OCI-LY1 (cell line): ENCODE measurements at regions not wholly inside any gene's neighbourhood (a gene's known extent, or its start where the extent isn't known, plus 50 kb on each side); places are given as distances from the start of the nearest gene placed in this dataset.

Source experiments
- H2AFZ ChIP-seq: fragments of 200-600 bp; sonication (generic), shearing (Covaris generic); 2 replicates; pipeline ENCODE4 v1.6.0; 2014; ENCODE audit warnings: antibody characterized with exemption, mild to moderate bottlenecking, low read length
- H3F3A ChIP-seq: fragments of 200-600 bp; sonication (generic), shearing (Covaris generic); 2 replicates; pipeline ENCODE4 v1.6.0; 2014; ENCODE audit warnings: mild to moderate bottlenecking, antibody characterized with exemption, low read length, moderate library complexity; ENCODE audit not compliant: insufficient read depth
- H3K27ac ChIP-seq: fragments of 200-600 bp; sonication (generic); 2 replicates; pipeline ENCODE4 v1.5.1; 2014; ENCODE audit warnings: low read length, mixed run types, mild to moderate bottlenecking, low read depth; ENCODE audit not compliant: poor library complexity, severe bottlenecking
- H3K27me3 ChIP-seq: fragments of 200-600 bp; sonication (generic); 2 replicates; pipeline ENCODE4 v1.6.0; 2014; ENCODE audit warnings: antibody characterized with exemption, mild to moderate bottlenecking, low read length, moderate library complexity; ENCODE audit not compliant: insufficient read depth
- H3K36me3 ChIP-seq: fragments of 200-600 bp; sonication (generic); 2 replicates; pipeline ENCODE4 v1.6.1; 2014; ENCODE audit warnings: mild to moderate bottlenecking, antibody characterized with exemption, low read length, moderate library complexity, mixed read lengths; ENCODE audit not compliant: insufficient read depth
- H3K4me1 ChIP-seq: fragments of 200-600 bp; sonication (generic); 2 replicates; pipeline ENCODE4 v1.5.1; 2014; ENCODE audit warnings: mild to moderate bottlenecking, low read length, moderate library complexity; ENCODE audit not compliant: insufficient read depth, severe bottlenecking
- H3K4me2 ChIP-seq: fragments of 200-600 bp; sonication (generic), shearing (Covaris generic); 2 replicates; pipeline ENCODE4 v1.6.1; 2014; ENCODE audit warnings: low read length
- H3K4me3 ChIP-seq: fragments of 200-600 bp; sonication (generic); 2 replicates; pipeline ENCODE4 v1.5.1; 2014; ENCODE audit warnings: low read length, low read depth, mild to moderate bottlenecking, mixed read lengths; ENCODE audit not compliant: poor library complexity, severe bottlenecking
- H3K79me2 ChIP-seq: fragments of 200-600 bp; shearing (Covaris generic); 2 replicates; pipeline ENCODE4 v1.6.1; 2016; ENCODE audit warnings: mixed run types, low read length, mixed read lengths; ENCODE audit not compliant: insufficient read depth
- H3K9ac ChIP-seq: fragments of 200-600 bp; sonication (generic), shearing (Covaris generic); 2 replicates; pipeline ENCODE4 v1.6.1; 2014; ENCODE audit warnings: mild to moderate bottlenecking, low read length, mixed read lengths
- H3K9me2 ChIP-seq: fragments of 200-600 bp; sonication (generic), shearing (Covaris generic); 2 replicates; pipeline ENCODE4 v1.6.1; 2014; ENCODE audit warnings: low read depth, mild to moderate bottlenecking, low read length, mixed read lengths
- H3K9me3 ChIP-seq: fragments of 200-600 bp; shearing (Covaris generic); 2 replicates; pipeline ENCODE4 v1.6.1; 2014; ENCODE audit warnings: low read length, mixed read lengths
- H4K20me1 ChIP-seq: fragments of 200-600 bp; sonication (generic), shearing (Covaris generic); 2 replicates; pipeline ENCODE4 v1.6.0; 2016; ENCODE audit warnings: mild to moderate bottlenecking, low read length; ENCODE audit not compliant: insufficient read depth
- CTCF ChIP-seq: fragments of 200-600 bp; sonication (generic), shearing (Covaris generic); IDR thresholded peaks from 2 replicates; pipeline ENCODE4 v1.5.1; 2017; ENCODE audit warnings: mild to moderate bottlenecking, antibody characterized with exemption, low read length, moderate library complexity, mixed read lengths
- EZH2 ChIP-seq: fragments of 200-600 bp; sonication (generic), shearing (Covaris generic); IDR thresholded peaks from 2 replicates; pipeline ENCODE4 v1.8.0; 2017; ENCODE audit warnings: borderline replicate concordance, mixed run types, mild to moderate bottlenecking, antibody characterized with exemption, low read length, moderate library complexity, mixed read lengths

GRCh38 chr16:86244158-86244557 is 266.2 kb upstream of the FOXF1 start:
- TF ChIP-seq CTCF = no peak
- no peak for TF ChIP-seq EZH2
- H3K9ac ChIP-seq = no peak overlapping the region
- no peaks in the 10 kb centered on the region for H3K79me2 ChIP-seq
- no peaks in the 10 kb centered on the region for H3K9me3 ChIP-seq
- H3F3A ChIP-seq = no peaks in the 10 kb centered on the region
- H3K36me3 ChIP-seq = no peaks in the 10 kb centered on the region
- no peaks in the 10 kb centered on the region for H3K4me1 ChIP-seq
- no peak overlapping the region for H3K4me2 ChIP-seq
- no peaks in the 10 kb centered on the region for H4K20me1 ChIP-seq
- no peak overlapping the region for H3K27ac ChIP-seq
- H3K4me3 ChIP-seq = no peak overlapping the region
- no peak overlapping the region for H2AFZ ChIP-seq
- no peaks in the 10 kb centered on the region; the same call in 1 of the 2 replicates for H3K27me3 ChIP-seq
- no peaks in the 10 kb centered on the region for H3K9me2 ChIP-seq

- H3K27me3 ChIP-seq = no peaks in the 10 kb centered on the region; the same call in 1 of the 2 replicates
- no peaks in the 10 kb centered on the region for H3K36me3 ChIP-seq
- H3K79me2 ChIP-seq = no peaks in the 10 kb centered on the region
- H4K20me1 ChIP-seq = no peaks in the 10 kb centered on the region
- H3K9me2 ChIP-seq = no peaks in the 10 kb centered on the region
- H3K4me3 ChIP-seq = no peak overlapping the region
- H3F3A ChIP-seq = no peaks in the 10 kb centered on the region
- no peaks in the 10 kb centered on the region for H3K9me3 ChIP-seq
- H3K4me2 ChIP-seq = no peak overlapping the region
- no peak overlapping the region for H3K9ac ChIP-seq
- no peak overlapping the region for H3K27ac ChIP-seq
- H2AFZ ChIP-seq = no peak overlapping the region
- no peak for TF ChIP-seq EZH2
- TF ChIP-seq CTCF = no peak
- H3K4me1 ChIP-seq = no peaks in the 10 kb centered on the region
Observed at GRCh38 chr16:86244936-86245335, 265.4 kb upstream of the FOXF1 start.

- no peak overlapping the region for H3K9ac ChIP-seq
- no peaks in the 10 kb centered on the region for H3K4me1 ChIP-seq
- no peak overlapping the region for H3K27ac ChIP-seq
- no peak overlapping the region for H3K4me2 ChIP-seq
- no peaks in the 10 kb centered on the region; the same call in 1 of the 2 replicates for H3K27me3 ChIP-seq
- no peaks in the 10 kb centered on the region for H3K79me2 ChIP-seq
- TF ChIP-seq EZH2 (no peak), CTCF (no peak)
- H4K20me1 ChIP-seq = no peaks in the 10 kb centered on the region
- H3K9me3 ChIP-seq = no peaks in the 10 kb centered on the region
- H3K9me2 ChIP-seq = no peaks in the 10 kb centered on the region
- no peaks in the 10 kb centered on the region for H3F3A ChIP-seq
- H2AFZ ChIP-seq = no peak overlapping the region
- H3K4me3 ChIP-seq = no peak overlapping the region
- no peaks in the 10 kb centered on the region for H3K36me3 ChIP-seq
Observed at GRCh38 chr16:86245351-86245750, 265.0 kb upstream of the FOXF1 start.
